Endothelial cell of umbilical vein (primary cell): ENCODE measurements at regions not wholly inside any gene's neighbourhood (a gene's known extent, or its start where the extent isn't known, plus 50 kb on each side); places are given as distances from the start of the nearest gene placed in this dataset.

ENCODE experiments used
- BruUV-seq: library from RNA; stranded (reverse); fragments of 400-500 nt; replicated peaks from 2 replicates; lab custom pipeline; 2021; lab: Mats Ljungman, UMichigan
- CTCF ChIA-PET: fragments of 300-600, 350-600 bp; sonication (Branson Sonifier 250); formaldehyde crosslinking; loops from one replicate; lab custom pipeline; 2021; ENCODE audit warnings: antibody characterized with exemption, inconsistent platforms; lab: Charles Lee
- POLR2A ChIA-PET: fragments of 300-600, 350-600 bp; sonication (Branson Sonifier 250); formaldehyde crosslinking; loops from one replicate; lab custom pipeline; 2021; ENCODE audit warnings: antibody characterized with exemption, inconsistent platforms; lab: Charles Lee
- DNase-seq: peaks from one replicate; pipeline ENCODE4 v3.0.0-alpha.2; 2011; ENCODE audit warnings: low read depth, low spot score
- FAIRE-seq: peaks from 2 replicates; lab custom pipeline; 2011; peaks lifted over from hg19 to GRCh38; lab: Jason Lieb, UNC
- H2AFZ ChIP-seq: 2 replicates; pipeline ENCODE4 v1.6.0; 2012; ENCODE audit warnings: low read depth, low read length, control low read depth, inconsistent platforms
- H3K27ac ChIP-seq: 2 replicates; pipeline ENCODE4 v1.5.1; 2011; ENCODE audit warnings: low read depth, mild to moderate bottlenecking, control low read depth, low read length, moderate library complexity; ENCODE audit not compliant: insufficient read depth
- H3K27me3 ChIP-seq, 2 experiments: 2 replicates each; pipeline versions ENCODE4 v1.6.0 to v1.6.1; 2011; ENCODE audit warnings: low read length in 2 of 2, mixed read lengths in 1 of 2; ENCODE audit not compliant: control insufficient read depth in 2 of 2, insufficient read depth in 2 of 2
- H3K36me3 ChIP-seq, 2 experiments: 2 replicates in 1 of 2; 3 replicates in 1 of 2; pipeline ENCODE4 v1.5.1; 2011; ENCODE audit warnings: low read length in 2 of 2, mild to moderate bottlenecking in 1 of 2, moderate library complexity in 1 of 2; ENCODE audit not compliant: control insufficient read depth in 2 of 2, insufficient read depth in 2 of 2; ENCODE audit errors: extremely low read depth in 1 of 2
- H3K4me1 ChIP-seq: 3 replicates; pipeline ENCODE4 v1.5.1; 2011; ENCODE audit warnings: mild to moderate bottlenecking, low read length; ENCODE audit not compliant: control insufficient read depth, insufficient read depth; ENCODE audit errors: extremely low read depth
- H3K4me2 ChIP-seq: 2 replicates; pipeline ENCODE4 v1.6.1; 2011; ENCODE audit warnings: low read length, control low read depth, mixed read lengths; ENCODE audit not compliant: insufficient read depth
- H3K4me3 ChIP-seq, 3 experiments: fragments of 200-600 bp in 1 of 3; sonication (generic), shearing (Covaris generic) in 1 of 3; replicated peaks in 1 of 3; 2 replicates each; pipeline ENCODE4 v1.5.1; 2011 to 2016; ENCODE audit warnings: control low read depth in 3 of 3, low read length in 3 of 3, mild to moderate bottlenecking in 2 of 3, inconsistent platforms in 1 of 3, low read depth in 1 of 3, moderate library complexity in 1 of 3; ENCODE audit not compliant: insufficient read depth in 1 of 3
- H3K79me2 ChIP-seq: 2 replicates; pipeline ENCODE4 v1.6.0; 2012; ENCODE audit warnings: low read length, inconsistent platforms; ENCODE audit not compliant: control insufficient read depth, insufficient read depth
- H3K9ac ChIP-seq: replicated peaks from 2 replicates; pipeline ENCODE3; 2011; ENCODE audit warnings: low read length, control low read depth; ENCODE audit not compliant: insufficient read depth; ENCODE audit errors: extremely low read depth
- H3K9me1 ChIP-seq: replicated peaks from 3 replicates; pipeline ENCODE4 v1.6.0; 2011; ENCODE audit warnings: mild to moderate bottlenecking, low read length; ENCODE audit not compliant: control insufficient read depth, insufficient read depth; ENCODE audit errors: extremely low read depth
- H3K9me3 ChIP-seq: replicated peaks from 2 replicates; pipeline ENCODE4 v1.5.1; 2012; ENCODE audit warnings: low read length, inconsistent platforms; ENCODE audit not compliant: control insufficient read depth, insufficient read depth
- H4K20me1 ChIP-seq: replicated peaks from 2 replicates; pipeline ENCODE3; 2011; ENCODE audit warnings: mild to moderate bottlenecking, low read length; ENCODE audit not compliant: control insufficient read depth, insufficient read depth; ENCODE audit errors: extremely low read depth
- EZH2 ChIP-seq: IDR thresholded peaks from 2 replicates; pipeline ENCODE4 v1.6.1; 2012; ENCODE audit warnings: borderline replicate concordance, low read depth, mild to moderate bottlenecking, moderate library complexity, low read length, inconsistent platforms; ENCODE audit not compliant: severe bottlenecking
- FOS ChIP-seq: IDR thresholded peaks from 2 replicates; pipeline ENCODE4 v1.6.1; 2011; ENCODE audit warnings: mild to moderate bottlenecking, low read length, moderate library complexity, borderline replicate concordance; ENCODE audit not compliant: insufficient read depth
- GATA2 ChIP-seq: IDR thresholded peaks from 2 replicates; pipeline ENCODE4 v1.7.0; 2011; ENCODE audit warnings: low read depth, mild to moderate bottlenecking, moderate library complexity, mixed read lengths, low read length; ENCODE audit not compliant: insufficient read length, insufficient read depth
- JUN ChIP-seq: IDR thresholded peaks from 2 replicates; pipeline ENCODE4 v1.6.1; 2011; ENCODE audit warnings: borderline replicate concordance, low read depth; ENCODE audit not compliant: insufficient read length, insufficient read depth
- MYC ChIP-seq: IDR thresholded peaks from one replicate; pipeline ENCODE4 v1.6.1; 2011; ENCODE audit warnings: mild to moderate bottlenecking, low read depth, low read length
- POLR2A ChIP-seq: IDR thresholded peaks from 2 replicates; pipeline ENCODE4 v1.6.1; 2012; ENCODE audit warnings: low read depth, mild to moderate bottlenecking, control low read depth, low read length
- POLR2AphosphoS5 ChIP-seq: IDR thresholded peaks from 2 replicates; pipeline ENCODE4 v1.6.1; 2012; ENCODE audit warnings: low read depth, mild to moderate bottlenecking, control low read depth, low read length, moderate library complexity; ENCODE audit not compliant: insufficient read depth
- dilution Hi-C: fragments of 300-500 bp; cut with MboI; formaldehyde crosslinking; loops from one replicate; pipeline ENCODE4 v1.15.0; 2019; ENCODE audit warnings: low sequenced_read_pairs; ENCODE audit not compliant: extremely low pct_ligation_motif_present
- intact Hi-C: fragments of 100-400 bp; cut with micrococcal nuclease; formaldehyde crosslinking; loops from one replicate; pipeline ENCODE4 v1.10.0; 2022
- TF ChIP-seq, protein P1 (sequence below): IDR thresholded peaks from 2 replicates; pipeline ENCODE4 v1.6.1; 2011; ENCODE audit not compliant: insufficient read depth, insufficient read length
- TF ChIP-seq, protein P2 (sequence below), 2 donors: IDR thresholded peaks; 1 replicate in 1 of 2; 2 replicates in 1 of 2; pipeline ENCODE4 v1.5.1; 2011; ENCODE audit warnings: low read length in 2 of 2, mild to moderate bottlenecking in 2 of 2, moderate library complexity in 2 of 2, control low read depth in 1 of 2, inconsistent platforms in 1 of 2, low read depth in 1 of 2; ENCODE audit not compliant: insufficient read depth in 1 of 2; ENCODE audit errors: extremely low read depth in 1 of 2

DNA sequence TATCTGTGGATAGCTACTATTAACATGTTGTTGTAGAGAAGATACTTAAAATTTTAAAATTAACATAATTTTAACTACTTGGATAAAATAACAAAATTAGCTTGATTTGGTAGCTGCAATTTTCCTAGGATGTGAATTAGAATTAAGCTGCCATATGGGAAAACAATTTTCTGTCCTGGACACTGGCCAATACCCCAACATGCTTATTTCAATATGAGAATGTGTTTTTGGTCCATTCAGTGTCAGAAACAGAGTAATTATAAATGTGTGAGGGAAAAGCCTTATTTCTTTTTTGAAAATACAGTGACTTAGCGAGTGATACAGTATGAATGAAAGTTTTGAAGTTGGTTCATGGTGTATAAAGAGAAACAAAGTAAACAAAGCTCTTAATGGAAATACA, 948.3 kb upstream of the GYPC start:
- no peaks in the 10 kb centered on the region for H3K4me1 ChIP-seq
- H2AFZ ChIP-seq, result no peak overlapping the region
- H3K27me3 ChIP-seq, result no peaks in the 10 kb centered on the region
- H3K9me3 ChIP-seq, result peaks cover 7% of the 10 kb centered on the region
- intact Hi-C loops, result no loop called here
- DNase-seq (no peak), FAIRE-seq (no peak)
- no peaks in the 10 kb centered on the region for H3K36me3 ChIP-seq
- no peak overlapping the region for H3K4me2 ChIP-seq
- no peaks in the 10 kb centered on the region for H4K20me1 ChIP-seq
- H3K9ac ChIP-seq, result no peak overlapping the region
- H3K79me2 ChIP-seq, result no peaks in the 10 kb centered on the region
- TF ChIP-seq EZH2 (no peak), GATA2 (no peak), FOS (no peak), JUN (no peak), POLR2A (no peak), POLR2AphosphoS5 (no peak), MYC (no peak)
- TF ChIP-seq, protein P1, sequence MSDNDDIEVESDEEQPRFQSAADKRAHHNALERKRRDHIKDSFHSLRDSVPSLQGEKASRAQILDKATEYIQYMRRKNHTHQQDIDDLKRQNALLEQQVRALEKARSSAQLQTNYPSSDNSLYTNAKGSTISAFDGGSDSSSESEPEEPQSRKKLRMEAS, result no peak
- TF ChIP-seq, protein P2, sequence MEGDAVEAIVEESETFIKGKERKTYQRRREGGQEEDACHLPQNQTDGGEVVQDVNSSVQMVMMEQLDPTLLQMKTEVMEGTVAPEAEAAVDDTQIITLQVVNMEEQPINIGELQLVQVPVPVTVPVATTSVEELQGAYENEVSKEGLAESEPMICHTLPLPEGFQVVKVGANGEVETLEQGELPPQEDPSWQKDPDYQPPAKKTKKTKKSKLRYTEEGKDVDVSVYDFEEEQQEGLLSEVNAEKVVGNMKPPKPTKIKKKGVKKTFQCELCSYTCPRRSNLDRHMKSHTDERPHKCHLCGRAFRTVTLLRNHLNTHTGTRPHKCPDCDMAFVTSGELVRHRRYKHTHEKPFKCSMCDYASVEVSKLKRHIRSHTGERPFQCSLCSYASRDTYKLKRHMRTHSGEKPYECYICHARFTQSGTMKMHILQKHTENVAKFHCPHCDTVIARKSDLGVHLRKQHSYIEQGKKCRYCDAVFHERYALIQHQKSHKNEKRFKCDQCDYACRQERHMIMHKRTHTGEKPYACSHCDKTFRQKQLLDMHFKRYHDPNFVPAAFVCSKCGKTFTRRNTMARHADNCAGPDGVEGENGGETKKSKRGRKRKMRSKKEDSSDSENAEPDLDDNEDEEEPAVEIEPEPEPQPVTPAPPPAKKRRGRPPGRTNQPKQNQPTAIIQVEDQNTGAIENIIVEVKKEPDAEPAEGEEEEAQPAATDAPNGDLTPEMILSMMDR (IDR thresholded peaks at IDR 0.05; ENCODE audit: extremely low read depth in 1 of 2, insufficient read depth in 1 of 2, low read depth in 1 of 2, low read length in 2 of 2), result no peak
- dilution Hi-C loops, result no loop called here
- no TSS peak for BruUV-seq
- H3K27ac ChIP-seq, result no peak overlapping the region
- no peak overlapping the region for H3K4me3 ChIP-seq
- POLR2A ChIA-PET, result no interaction called here
- H3K9me1 ChIP-seq, result no peaks in the 10 kb centered on the region
- CTCF ChIA-PET, result interaction anchor here (0.9 kb wide), 1 partner anchor 10 kb away, joined by 3 read pairs; no protein-coding TSS in a partner anchor
